B cell (primary cell): ENCODE measurements at regions not wholly inside any gene's neighbourhood (a gene's known extent, or its start where the extent isn't known, plus 50 kb on each side); places are given as distances from the start of the nearest gene placed in this dataset.

Source experiments
- ATAC-seq: fragments of 200-7000 bp; cut with Tn5 transposase; one replicate; pipeline ENCODE4 v1.10.0; 2021; ENCODE audit warnings: low read depth, mild to moderate bottlenecking, moderate number of reproducible peaks, moderate library complexity
- CTCF ChIA-PET: fragments of 350-600 bp; sonication (Branson Sonifier 250); formaldehyde crosslinking; loops from one replicate; lab custom pipeline; 2021; ENCODE audit warnings: antibody characterized with exemption, inconsistent platforms; lab: Charles Lee
- POLR2A ChIA-PET: fragments of 350-600 bp; sonication (Branson Sonifier 250); formaldehyde crosslinking; loops from one replicate; lab custom pipeline; 2021; ENCODE audit warnings: antibody characterized with exemption; lab: Charles Lee
- DNase-seq: peaks from one replicate; pipeline ENCODE4 v3.0.0; 2013
- H2AFZ ChIP-seq: 2 replicates; pipeline ENCODE4 v1.6.1; 2012; ENCODE audit warnings: mild to moderate bottlenecking, low read depth, low read length; ENCODE audit not compliant: insufficient read depth, poor library complexity, severe bottlenecking
- H3K27ac ChIP-seq, 2 donors: 1 replicate in 1 of 2; 2 replicates in 1 of 2; pipeline ENCODE4 v1.5.1; 2012 to 2013; ENCODE audit warnings: low read length in 2 of 2, mild to moderate bottlenecking in 2 of 2, moderate library complexity in 1 of 2
- H3K27me3 ChIP-seq, 4 experiments: fragments of 200-600 bp in 1 of 4; sonication (generic) in 1 of 4; replicated peaks in 1 of 4; 1 replicate in 2 of 4; 2 replicates in 2 of 4; pipeline versions ENCODE4 v1.6.1 to v1.7.0; 2013 to 2016; ENCODE audit warnings: low read length in 3 of 4, mild to moderate bottlenecking in 2 of 4, mixed read lengths in 1 of 4, moderate library complexity in 1 of 4; ENCODE audit not compliant: insufficient read depth in 4 of 4, control insufficient read depth in 3 of 4; ENCODE audit errors: control extremely low read depth in 1 of 4
- H3K36me3 ChIP-seq, 2 experiments: replicated peaks in 1 of 2; 1 replicate in 1 of 2; 2 replicates in 1 of 2; pipeline versions ENCODE4 v1.6.1 to v1.7.1; 2013; ENCODE audit warnings: low read length in 1 of 2; ENCODE audit not compliant: insufficient read depth in 2 of 2, control insufficient read depth in 1 of 2; ENCODE audit errors: control extremely low read depth in 1 of 2, extremely low read depth in 1 of 2
- H3K4me1 ChIP-seq, 2 donors: fragments of 200-600 bp in 1 of 2; sonication (generic) in 1 of 2; 1 replicate in 1 of 2; 2 replicates in 1 of 2; pipeline versions ENCODE4 v1.5.1 to v1.6.1; 2013 to 2017; ENCODE audit warnings: low read length in 2 of 2; ENCODE audit not compliant: control insufficient read depth in 2 of 2, insufficient read depth in 2 of 2
- H3K4me2 ChIP-seq: replicated peaks from 2 replicates; pipeline ENCODE3; 2012; ENCODE audit warnings: mild to moderate bottlenecking, low read depth, low read length; ENCODE audit not compliant: poor library complexity, severe bottlenecking
- H3K4me3 ChIP-seq, 5 experiments: fragments of 200-600 bp in 1 of 5; sonication (generic) in 1 of 5; 1 replicate in 3 of 5; 2 replicates in 2 of 5; pipeline versions ENCODE4 v1.5.1 to v1.7.0; 2011 to 2016; ENCODE audit warnings: low read length in 4 of 5, mild to moderate bottlenecking in 4 of 5, low read depth in 2 of 5, control low read depth in 1 of 5, moderate library complexity in 1 of 5; ENCODE audit not compliant: insufficient read depth in 1 of 5; ENCODE audit errors: control extremely low read depth in 1 of 5, extremely low read depth in 1 of 5
- H3K79me2 ChIP-seq: fragments of 200-600 bp; sonication (generic); one replicate; pipeline ENCODE4 v1.6.0; 2016; ENCODE audit warnings: low read length; ENCODE audit not compliant: control insufficient read depth, insufficient read depth
- H3K9ac ChIP-seq: fragments of 200-600 bp; sonication (generic); 2 replicates; pipeline ENCODE4 v1.6.1; 2017; ENCODE audit warnings: mild to moderate bottlenecking, low read length, moderate library complexity
- H3K9me3 ChIP-seq, 3 donors: one replicate each; pipeline versions ENCODE4 v1.6.1 to v1.7.1; 2013; ENCODE audit warnings: low read length in 2 of 3; ENCODE audit not compliant: control insufficient read depth in 2 of 3, insufficient read depth in 1 of 3; ENCODE audit errors: control extremely low read depth in 1 of 3
- H4K20me1 ChIP-seq: 2 replicates; pipeline ENCODE4 v1.6.0; 2012; ENCODE audit warnings: mild to moderate bottlenecking, low read length; ENCODE audit not compliant: insufficient read depth, control insufficient read depth, poor library complexity, severe bottlenecking
- H3K27ac Mint-ChIP-seq: one replicate; pipeline ENCODE4 v1.8.0; 2021; ENCODE audit warnings: mixed read lengths
- H3K27me3 Mint-ChIP-seq: one replicate; pipeline ENCODE4 v1.8.0; 2021; ENCODE audit warnings: mixed read lengths
- H3K4me1 Mint-ChIP-seq: one replicate; pipeline ENCODE4 v1.8.0; 2021; ENCODE audit warnings: mixed read lengths
- H3K4me3 Mint-ChIP-seq: one replicate; pipeline ENCODE4 v1.8.0; 2021; ENCODE audit warnings: mixed read lengths
- H3K9me3 Mint-ChIP-seq: one replicate; pipeline ENCODE4 v1.8.0; 2022; ENCODE audit warnings: mixed read lengths; ENCODE audit not compliant: insufficient read depth
- CTCF ChIP-seq: fragments of 200-600 bp; IDR thresholded peaks from one replicate; pipeline ENCODE4 v1.8.0; 2022; ENCODE audit warnings: antibody characterized with exemption, mild to moderate bottlenecking
- EZH2 ChIP-seq: IDR thresholded peaks from 2 replicates; pipeline ENCODE4 v1.6.1; 2012; ENCODE audit warnings: borderline replicate concordance, low read depth, mild to moderate bottlenecking, moderate library complexity, low read length; ENCODE audit not compliant: insufficient read depth, poor library complexity, severe bottlenecking
- WGBS: methylation state at CpG from one replicate; pipeline ENCODE4 v1.1.5; 2013; ENCODE audit warnings: missing lambda C conversion rate; ENCODE audit not compliant: insufficient coverage; 5-methylcytosine and 5-hydroxymethylcytosine counted together
- intact Hi-C: fragments of 100-400 bp; cut with micrococcal nuclease; formaldehyde crosslinking; loops from one replicate; pipeline ENCODE4 v1.10.0; 2022

DNA sequence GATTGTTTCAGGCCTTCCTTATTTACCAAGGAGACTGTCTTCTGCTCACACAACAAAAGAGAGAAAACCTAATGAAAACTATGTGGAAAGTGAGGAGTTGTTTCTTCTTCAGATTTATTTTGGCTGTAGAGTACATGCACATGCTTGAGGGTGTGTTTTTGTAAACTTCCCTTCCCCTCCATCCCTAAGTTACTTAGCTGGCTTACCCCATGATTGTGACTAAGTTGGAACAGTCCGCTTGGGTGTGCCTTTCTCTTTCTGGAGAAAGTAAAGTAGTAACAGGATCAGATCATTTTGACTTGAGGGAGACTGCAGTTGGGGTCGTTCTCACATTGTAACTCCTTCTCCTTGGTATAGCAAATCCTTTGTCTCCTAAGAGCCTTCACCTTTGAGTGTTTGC is 155.9 kb downstream of the RTL9 start:
- Histone ChIP-seq H3K27ac (no peak overlapping the region), H2AFZ (no peak overlapping the region), H3K79me2 (no peaks in the 10 kb centered on the region), H3K4me1 (no peaks in the 10 kb centered on the region), H4K20me1 (no peaks in the 10 kb centered on the region), H3K4me2 (no peak overlapping the region), H3K4me3 (no peak overlapping the region), H3K9ac (no peak overlapping the region), H3K36me3 (no peaks in the 10 kb centered on the region), H3K27me3 (no peaks in the 10 kb centered on the region), H3K9me3 (no peaks in the 10 kb centered on the region)
- no CpG with 5 or more reads among the region's 2 CpGs for WGBS
- Mint-ChIP-seq H3K4me3 (no peak overlapping the region), H3K9me3 (peaks cover 2% of the 10 kb centered on the region), H3K4me1 (no peaks in the 10 kb centered on the region), H3K27ac (no peak overlapping the region), H3K27me3 (no peaks in the 10 kb centered on the region)
- POLR2A ChIA-PET, result no interaction called here
- TF ChIP-seq EZH2 (no peak), CTCF (no peak)
- ATAC-seq (no peak), DNase-seq (no peak)
- CTCF ChIA-PET, result no interaction called here
- intact Hi-C loops, result no loop called here

DNA sequence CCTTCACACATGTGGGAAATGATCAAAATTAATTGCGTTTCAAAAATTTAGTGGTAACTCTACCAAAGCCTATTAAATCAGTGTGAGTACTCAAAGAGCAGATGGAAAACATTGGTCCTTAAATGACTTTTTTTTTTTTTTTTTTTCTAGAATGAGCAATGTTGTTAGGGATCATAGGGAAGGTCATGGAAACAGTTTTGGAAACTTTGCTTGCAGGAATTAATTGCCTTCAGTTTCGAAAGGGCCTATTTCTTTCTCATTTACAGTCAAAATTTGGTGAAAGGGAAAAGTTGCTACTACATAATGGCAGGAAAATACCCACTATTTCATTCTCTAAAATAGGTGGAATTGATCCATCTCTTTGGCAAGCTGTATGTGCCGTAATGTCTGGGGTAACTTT is 160.9 kb downstream of the RTL9 start:
- TF ChIP-seq EZH2, result no peak
- TF ChIP-seq CTCF, result no peak
- no peak overlapping the region for H3K27ac ChIP-seq
- H3K4me3 ChIP-seq, result no peak overlapping the region
- POLR2A ChIA-PET, result no interaction called here
- CTCF ChIA-PET, result no interaction called here
- DNase-seq (no peak), ATAC-seq (no peak)
- H3K27me3 ChIP-seq, result no peaks in the 10 kb centered on the region
- no peak overlapping the region for H3K9ac ChIP-seq
- no peaks in the 10 kb centered on the region for H3K79me2 ChIP-seq
- H3K4me1 ChIP-seq, result no peaks in the 10 kb centered on the region
- H2AFZ ChIP-seq, result no peak overlapping the region
- WGBS, result no CpG with 5 or more reads among the region's 3 CpGs
- intact Hi-C loops, result no loop called here
- no peak overlapping the region for H3K27ac Mint-ChIP-seq
- H3K4me2 ChIP-seq, result no peak overlapping the region
- H3K27me3 Mint-ChIP-seq, result no peaks in the 10 kb centered on the region
- H3K4me1 Mint-ChIP-seq, result no peaks in the 10 kb centered on the region
- no peaks in the 10 kb centered on the region for H3K9me3 Mint-ChIP-seq
- H3K4me3 Mint-ChIP-seq, result no peak overlapping the region
- H3K36me3 ChIP-seq, result no peaks in the 10 kb centered on the region
- no peaks in the 10 kb centered on the region for H3K9me3 ChIP-seq
- no peaks in the 10 kb centered on the region for H4K20me1 ChIP-seq
